NCI-H510A treated with DMSO at 0.1 percent for 48 hours (cell line): ENCODE measurements at regions not wholly inside any gene's neighbourhood (a gene's known extent, or its start where the extent isn't known, plus 50 kb on each side); places are given as distances from the start of the nearest gene placed in this dataset.
A peak's percentile ranks its signal among the peaks of the same experiment; 100 is the strongest.

ENCODE experiments used
- DNase-seq: peaks from one replicate; lab custom pipeline; 2025; lab: John Stamatoyannopoulos, UW

DNA sequence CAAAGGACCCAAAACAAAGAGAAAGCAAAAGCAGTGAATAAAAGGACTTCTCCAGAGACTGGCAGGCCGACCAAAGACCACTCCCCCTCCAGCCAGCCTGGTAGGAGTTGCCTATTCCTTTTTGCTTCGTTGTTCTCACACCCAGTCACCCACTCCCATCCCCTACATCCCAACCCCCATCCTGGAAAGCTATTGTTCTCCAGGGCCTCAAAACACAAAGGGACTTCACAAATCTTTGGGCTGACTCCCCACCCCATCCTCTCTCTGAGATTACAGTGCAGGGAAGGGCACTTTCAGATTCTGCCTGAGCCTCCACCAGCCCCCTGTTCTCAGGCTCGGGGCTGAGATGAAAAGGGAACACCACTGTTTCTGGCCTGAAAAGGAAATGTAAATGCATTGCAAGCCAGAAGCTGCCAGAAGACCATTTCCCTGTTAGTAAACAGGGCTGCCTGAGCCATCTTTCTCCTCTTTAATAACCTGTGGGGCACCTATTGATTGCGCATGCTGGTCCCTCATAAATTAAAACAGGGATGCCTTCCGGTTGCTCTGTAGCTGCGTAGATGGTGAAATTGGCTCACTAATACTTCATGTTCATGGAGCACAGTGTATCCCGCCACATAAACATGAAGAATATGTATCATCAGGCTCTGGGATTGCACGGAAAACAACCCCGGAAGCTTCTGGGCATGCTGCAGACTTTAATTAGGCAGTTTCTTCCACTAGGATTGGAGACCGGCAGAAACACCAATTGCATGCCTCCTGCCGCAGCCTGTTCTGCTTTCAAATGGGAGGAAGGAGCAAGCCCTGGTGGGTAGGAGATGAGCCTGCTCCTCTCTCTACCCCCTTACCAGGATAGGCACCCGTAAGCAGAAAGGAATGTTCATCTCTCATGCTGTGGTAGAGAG, 130.3 kb upstream of the FUT8 start:
- DNase-seq, result no peak

DNA sequence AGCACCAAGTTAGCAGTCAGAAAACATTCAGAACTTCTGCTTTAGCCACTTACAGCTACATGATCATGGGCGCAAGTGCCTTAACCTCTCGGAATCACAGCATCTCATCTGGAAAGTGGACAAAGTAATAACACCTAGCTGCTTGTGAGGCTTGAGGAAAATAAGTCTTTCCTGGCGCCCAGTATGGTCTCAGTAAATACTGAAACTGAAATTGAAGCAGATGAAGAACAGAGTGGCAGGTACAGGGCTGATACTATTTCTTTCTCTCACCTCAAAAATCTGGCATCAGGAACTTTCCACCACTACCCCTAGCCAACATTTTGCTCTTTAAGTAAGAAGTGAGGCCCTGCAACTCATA, 129.7 kb upstream of the FUT8 start:
- DNase-seq, result no peak

DNA sequence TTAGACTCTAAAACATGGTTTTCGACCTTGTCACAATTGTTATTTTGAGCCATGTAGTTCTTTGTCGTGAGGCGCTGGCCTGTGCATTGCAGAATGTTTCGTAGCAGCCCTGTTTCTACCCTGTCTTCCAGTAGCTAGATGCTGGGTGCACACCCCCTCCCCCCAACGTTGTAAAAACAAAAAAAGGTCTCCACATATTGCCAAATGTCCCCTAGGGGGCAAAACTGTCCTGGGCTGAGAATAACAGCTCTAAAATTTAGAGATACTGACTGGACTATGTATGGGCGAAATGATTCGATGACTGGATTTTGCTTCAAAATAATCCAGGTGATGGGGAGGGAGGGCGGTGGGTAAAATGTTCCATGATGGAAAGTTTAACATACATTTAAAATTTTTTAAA, 126.1 kb upstream of the FUT8 start:
- no peak for DNase-seq

DNA sequence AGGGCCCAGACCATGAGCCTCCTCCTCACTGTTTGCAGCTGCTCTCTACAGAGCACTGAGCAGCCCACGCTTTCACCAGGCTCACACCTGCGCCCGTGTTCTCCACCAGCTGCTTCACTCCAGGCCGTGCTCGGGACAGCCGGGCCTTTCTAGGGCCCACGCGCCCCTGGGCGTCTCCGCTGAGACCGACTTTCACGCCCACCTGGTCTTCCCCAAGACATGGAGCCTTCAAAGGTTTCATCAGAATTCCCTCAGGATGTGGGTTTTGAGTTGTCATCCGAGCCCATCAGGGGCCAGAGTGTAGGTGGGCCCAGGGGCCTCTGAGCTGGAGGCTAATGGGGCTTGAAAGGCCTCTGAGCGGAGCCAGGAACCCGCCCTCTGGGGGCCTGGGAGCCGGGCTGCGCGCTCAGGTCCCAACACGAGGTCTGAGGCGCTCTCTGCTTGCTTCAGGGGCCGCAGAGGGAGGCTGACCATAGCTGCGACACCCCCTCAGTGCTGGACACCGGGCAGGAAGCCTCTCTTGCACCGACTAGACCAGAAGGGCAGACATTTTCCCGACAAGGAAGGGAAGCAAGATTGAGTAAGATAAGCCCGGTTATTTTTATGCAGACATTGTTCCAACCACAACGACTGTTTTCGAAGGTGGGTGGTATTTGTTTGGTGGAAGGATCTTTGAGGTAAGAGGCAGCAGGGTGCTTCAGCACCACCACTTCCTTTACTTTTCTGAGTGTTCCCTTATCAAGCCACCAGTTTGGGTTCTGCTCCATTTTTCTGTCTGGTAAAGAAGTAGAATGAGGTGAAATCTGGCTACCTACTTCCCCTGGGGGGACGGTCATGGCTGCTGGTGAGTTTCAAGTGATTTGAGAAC, 125.0 kb upstream of the FUT8 start:
- DNase-seq, result no peak

DNA sequence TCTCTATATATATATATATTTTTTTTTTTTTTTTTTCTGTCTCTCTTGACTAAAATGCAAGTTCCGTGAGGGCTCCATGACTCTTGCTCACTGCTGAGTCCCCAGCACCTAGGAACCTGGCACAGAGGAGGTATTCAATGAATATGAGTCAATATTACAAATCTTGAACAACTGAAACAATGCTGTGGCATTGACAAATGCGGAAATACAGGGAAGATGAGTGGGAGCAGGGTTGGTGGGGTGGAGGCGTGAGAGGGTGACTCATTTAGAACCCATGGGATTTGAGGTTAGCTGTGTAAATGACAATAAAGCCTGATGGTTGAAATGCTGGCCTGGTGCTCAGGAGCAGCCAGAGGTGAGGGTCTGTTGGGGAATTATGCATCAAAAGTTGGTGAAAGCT, 121.7 kb upstream of the FUT8 start:
- DNase-seq, result no peak

DNA sequence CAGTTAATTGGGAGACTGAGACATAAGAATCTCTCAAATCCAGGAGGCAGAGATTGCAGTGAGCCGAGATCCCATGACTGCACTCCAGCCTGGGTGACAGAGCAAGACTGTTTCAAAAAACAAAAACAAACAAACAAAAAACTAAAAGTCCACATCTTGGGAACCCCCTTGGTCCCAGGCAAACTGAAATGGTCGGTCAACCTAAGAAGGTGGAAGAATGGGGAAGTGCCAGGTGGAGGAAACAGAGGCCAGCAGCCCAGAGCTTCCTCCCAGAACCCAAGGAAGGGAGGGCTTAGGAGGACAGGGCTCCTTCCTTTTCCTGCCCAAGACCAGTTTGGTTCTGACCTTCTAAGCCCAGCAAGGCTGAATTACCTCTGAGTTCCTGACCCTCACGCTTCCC, 121.0 kb upstream of the FUT8 start:
- no peak for DNase-seq

DNA sequence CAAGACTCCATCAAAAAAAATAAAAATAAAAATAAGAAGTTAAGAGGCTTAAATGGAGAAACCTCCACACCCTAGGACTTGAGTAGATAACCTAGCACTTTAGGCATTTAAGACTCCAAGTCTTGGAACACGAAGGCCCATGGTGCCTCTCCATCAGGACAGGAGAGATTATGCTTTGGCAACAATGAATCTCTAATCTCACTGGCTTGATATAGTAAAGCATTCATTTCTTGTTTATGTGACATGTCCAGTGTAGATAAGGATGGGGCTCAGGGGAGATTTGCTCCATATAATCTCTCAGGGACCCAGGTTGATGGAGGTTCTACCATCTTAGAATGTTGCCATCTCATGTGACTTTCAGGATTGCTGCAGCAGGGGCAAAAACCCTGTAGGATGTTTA, 117.7 kb upstream of the FUT8 start:
- no peak for DNase-seq

DNA sequence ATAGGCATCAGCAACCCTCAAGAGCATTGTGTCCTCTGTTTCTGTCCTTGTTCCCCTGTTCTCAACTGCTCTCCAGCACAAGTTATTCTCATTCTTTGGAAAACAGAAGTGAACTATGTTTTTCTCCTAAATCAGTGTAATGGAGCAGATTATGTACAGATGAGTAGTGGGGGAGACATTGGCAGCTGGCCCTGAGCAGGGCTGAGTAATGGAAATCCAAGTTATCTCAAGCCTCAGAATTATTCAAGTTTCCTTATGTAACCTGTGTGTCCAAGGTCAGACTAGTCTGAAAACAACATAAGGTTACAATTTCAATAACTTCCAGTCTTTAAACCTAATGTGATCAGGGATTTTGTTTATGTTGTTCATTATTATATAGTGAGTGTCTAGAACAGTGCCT, 116.1 kb upstream of the FUT8 start:
- DNase-seq, result no peak

DNA sequence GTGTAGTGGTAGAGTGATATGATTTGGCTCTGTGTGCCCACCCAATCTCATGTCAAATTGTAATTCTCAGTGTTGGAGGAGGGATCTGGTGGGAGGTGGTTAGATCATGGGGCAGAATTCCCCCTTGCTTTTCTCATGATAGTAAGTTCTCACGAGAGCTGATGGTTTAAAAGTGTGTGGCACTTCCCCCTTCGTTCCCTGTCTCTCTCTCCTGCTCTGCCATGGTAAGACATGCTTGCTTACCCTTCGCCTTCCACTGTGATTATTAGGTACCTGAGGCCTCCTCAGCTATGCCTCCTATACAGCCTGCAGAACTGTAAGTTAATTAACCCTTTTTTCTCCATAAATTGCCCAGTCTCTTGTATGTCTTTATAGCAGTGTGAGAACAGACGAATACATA, 115.7 kb upstream of the FUT8 start:
- DNase-seq, result no peak

DNA sequence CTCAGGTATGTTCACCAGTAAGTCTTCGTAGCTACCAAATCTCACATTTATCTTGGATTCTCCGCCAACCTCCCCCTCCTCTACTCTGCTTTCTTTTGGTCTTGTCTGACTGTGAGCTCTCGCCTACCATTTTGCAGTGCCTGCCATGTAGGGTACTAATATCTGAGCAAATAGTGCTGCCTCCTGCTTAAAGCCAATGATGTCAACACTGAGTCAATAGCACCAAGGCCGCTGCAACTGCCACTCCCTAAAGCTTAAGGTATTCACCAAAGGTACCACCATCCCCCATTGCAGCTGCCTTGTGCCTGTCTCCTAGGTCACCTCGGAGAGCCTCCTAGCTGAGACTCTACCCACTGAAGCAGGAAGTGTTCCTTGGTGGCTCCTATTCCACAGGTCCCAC, 114.8 kb upstream of the FUT8 start:
- DNase-seq, result peak; percentile 84

DNA sequence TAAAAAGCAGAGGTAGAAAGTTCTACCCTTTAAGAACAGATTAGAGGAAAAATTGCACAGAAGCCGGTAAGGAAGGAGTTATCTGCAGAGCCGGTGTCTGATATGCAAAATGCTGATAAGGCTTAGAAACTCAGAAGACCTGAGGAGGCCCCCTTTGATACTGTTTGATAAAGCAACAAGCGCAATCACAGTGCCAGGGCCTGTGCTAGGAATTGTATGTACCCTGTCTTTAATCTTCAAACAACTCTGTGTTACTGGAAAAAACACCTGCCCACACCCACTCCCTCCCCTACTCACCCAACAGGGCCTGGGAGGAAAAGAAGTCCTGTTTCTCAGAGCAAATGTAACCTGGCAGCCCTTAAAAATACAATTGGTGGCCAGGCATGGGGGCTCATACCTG, 112.7 kb upstream of the FUT8 start:
- no peak for DNase-seq

DNA sequence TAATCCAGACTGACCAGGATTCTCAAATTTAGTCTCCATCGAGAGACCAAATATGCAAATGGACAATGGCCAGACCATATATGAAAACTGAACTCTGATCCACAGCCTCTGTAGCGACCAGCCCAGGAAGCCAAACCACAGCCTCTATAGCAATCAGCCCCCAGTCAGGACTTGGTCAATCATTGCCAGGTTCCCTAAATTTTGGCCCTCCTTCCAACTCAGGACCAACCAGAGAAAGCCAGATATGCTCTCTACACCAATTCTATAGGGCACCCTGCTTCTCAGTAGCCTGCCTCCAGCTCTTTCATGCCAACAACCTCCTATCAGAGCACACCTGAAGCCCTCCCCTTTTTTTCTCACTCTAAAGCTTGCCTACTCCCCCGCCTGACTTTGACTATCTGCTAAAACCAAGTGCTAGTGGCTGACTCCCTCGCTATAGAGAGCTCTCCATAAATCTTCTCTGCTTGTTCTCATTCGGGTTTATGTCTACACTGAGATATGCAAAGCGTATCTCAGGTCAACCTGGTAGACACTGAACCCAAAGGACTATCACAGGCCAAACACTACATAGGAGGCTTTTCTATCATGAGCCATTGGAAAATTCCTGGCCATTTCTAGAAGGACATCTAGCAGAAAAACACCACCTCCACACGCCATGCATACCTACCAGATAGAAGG, 110.5 kb upstream of the FUT8 start:
- peak; percentile 35 for DNase-seq

DNA sequence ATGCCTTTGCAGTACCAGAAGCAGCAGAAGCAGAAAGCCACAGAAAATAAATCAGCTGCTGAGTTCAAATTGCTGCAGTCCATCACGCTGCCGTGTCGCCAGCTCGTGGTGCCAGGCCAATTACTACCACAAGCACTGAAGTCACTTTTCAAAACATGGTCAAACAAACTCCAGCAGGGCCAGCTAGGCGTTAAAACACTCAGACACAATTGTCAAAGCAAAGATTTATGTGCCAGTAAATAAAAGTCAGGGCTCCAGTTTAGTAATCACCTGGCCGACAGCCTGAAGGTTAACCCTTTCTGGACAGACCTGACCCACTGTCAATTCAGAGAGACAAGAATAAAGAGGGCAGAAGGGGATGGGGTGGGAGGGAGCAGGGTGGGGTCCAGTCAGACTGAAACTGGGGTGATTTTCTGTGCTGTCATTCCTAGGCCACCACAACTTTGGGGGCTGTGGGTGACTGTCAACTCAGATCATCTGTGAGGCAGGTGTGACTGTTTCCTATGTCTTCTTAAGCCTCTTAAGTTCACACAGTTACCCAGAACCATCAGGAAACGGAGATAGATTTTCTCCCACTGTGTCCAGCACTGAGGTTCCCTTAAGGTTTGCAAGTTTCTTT, 109.8 kb upstream of the FUT8 start:
- peak; percentile 93 for DNase-seq

DNA sequence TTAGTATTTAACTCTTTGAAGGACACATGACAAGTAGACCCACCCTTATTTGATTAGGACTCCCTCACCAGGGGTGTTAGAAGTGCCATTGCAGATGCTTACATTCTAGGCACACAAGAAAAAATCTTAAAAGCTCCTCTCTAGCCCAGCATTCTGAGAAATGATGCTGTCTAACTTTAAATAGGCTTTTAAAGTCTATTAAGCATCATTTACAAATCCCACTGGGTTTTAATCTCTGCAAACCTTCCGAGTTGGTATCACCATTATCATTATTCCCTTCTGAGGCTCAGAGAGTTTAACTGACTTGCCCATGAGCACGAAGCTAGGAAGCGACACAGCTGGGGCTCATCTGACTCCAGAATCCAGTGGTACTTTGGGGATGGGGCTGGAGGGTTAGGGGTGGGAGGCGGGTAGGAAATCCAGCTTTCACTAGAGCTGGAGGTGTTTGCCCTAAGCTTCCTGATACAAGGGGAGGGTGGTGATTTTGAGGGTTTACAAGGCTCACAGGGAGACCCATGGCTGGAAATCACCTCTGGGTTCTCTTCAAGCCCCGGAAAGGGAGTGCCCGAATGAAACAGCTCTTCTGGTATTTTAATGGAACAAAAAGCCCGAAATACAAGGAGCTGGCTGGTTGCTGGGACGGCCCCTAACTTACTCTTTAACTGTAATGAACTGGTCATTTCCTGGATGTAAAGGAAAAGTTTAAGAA, 109.2 kb upstream of the FUT8 start:
- no peak for DNase-seq

DNA sequence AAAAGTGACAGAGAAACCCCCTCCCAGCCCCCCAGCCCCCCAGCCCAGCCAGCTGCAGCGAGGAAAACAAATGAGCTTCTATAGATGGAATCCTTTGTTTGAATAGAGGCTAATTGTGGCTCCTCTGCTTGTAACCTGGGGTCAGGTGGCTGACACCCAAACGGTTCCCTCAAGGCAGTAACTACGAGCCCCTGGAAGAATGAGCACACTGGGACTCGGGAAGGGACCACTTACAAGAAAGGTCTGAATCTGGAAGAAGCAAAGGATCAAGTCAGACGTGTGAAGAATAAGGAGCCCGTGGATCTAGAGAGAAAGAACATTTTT, 108.7 kb upstream of the FUT8 start:
- DNase-seq, result peak; percentile 23

DNA sequence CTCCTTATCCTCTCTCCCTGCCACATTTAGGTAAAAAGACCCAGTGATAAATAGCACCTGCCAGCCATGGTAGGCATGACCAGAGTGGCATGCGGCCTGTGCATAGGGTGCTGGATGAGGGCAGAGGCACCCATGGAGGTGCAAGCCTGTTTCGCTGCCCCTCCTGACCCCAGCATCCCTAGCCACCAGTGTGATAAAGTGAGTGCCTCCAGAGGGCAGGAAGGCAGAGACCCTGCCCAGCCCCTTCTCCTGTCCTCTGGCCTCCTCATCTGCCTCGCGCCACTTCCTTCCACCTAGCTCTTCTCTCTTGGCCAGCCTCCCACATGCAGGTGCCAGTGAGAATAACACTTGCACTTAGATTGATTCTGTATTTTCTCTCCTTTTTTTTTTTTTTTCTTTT, 108.3 kb upstream of the FUT8 start:
- DNase-seq, result no peak

DNA sequence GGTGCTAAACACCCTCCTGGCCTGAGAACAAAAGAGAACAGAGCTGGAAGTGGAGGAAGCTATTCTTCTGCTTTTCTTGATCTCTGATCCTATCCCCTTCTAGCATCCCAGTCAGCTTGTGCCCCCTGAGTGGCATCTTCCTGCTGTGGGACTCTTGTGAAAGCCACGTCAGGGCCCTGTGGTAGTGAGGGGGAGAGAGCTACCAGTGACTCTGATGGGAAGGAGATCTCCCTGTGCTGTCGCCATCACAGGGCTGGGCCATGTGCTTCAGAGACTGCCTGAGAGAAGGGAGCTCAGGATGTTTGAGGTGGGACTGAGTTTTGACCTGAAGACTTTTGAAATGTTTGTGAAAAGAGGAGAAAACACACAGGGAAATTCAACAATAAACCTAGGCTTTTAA, 107.6 kb upstream of the FUT8 start:
- no peak for DNase-seq

DNA sequence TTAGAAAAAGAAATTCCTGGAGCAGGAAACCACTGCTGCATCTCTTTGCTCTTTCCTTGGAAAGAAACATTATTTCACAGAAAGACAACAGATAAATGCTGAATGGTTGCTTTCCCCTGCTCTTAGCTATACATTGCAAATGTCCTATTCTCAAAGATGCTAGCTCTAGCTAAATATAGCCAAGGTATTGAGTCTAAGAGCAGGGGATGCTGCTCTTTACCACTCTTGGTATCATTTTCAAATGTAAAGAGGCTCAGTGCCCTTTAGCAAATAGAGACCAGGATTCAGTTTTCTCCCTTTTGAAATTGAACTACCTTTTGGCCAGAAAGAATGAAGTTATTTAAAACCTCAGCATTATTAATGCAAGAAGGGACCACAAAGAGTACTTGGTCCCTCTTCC, 104.0 kb upstream of the FUT8 start:
- no peak for DNase-seq

DNA sequence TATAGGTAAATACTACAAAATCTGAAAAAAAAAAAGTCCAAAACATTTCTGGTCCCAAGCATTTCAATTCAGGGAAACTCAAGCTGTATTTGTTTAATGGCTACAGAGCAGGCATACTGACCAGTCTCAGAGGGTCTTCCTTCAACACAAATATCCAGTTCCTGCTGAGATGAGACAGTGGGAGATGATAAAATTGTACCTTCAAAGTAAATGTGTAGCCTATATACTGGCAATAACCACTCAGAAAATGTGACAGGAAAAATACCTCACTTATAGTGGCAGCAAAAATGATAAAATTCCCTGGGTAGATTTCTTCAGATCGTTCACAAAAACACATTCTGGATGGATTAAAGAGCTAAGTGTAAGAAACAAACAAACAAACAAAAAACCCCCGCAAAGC, 102.0 kb upstream of the FUT8 start:
- no peak for DNase-seq

DNA sequence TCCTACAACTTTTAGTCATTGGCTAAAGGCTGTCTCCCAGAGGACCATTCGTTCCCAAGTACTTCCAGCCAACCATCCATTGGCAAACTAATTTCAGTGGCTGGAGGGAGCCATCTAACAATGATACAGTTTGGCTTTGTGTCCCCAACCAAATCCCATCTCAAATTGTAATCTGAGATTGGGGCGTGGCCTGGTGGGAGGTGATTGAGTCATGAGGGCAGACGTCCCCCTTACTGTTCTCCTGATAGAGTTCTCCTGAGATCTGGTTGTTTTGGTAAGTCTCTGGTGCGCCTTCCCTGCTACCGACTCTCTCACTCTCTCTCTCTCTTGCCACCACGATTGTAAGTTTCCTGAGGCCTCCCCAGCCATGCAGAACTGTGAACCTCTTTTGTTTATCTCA, 99.7 kb upstream of the FUT8 start:
- DNase-seq, result no peak

DNA sequence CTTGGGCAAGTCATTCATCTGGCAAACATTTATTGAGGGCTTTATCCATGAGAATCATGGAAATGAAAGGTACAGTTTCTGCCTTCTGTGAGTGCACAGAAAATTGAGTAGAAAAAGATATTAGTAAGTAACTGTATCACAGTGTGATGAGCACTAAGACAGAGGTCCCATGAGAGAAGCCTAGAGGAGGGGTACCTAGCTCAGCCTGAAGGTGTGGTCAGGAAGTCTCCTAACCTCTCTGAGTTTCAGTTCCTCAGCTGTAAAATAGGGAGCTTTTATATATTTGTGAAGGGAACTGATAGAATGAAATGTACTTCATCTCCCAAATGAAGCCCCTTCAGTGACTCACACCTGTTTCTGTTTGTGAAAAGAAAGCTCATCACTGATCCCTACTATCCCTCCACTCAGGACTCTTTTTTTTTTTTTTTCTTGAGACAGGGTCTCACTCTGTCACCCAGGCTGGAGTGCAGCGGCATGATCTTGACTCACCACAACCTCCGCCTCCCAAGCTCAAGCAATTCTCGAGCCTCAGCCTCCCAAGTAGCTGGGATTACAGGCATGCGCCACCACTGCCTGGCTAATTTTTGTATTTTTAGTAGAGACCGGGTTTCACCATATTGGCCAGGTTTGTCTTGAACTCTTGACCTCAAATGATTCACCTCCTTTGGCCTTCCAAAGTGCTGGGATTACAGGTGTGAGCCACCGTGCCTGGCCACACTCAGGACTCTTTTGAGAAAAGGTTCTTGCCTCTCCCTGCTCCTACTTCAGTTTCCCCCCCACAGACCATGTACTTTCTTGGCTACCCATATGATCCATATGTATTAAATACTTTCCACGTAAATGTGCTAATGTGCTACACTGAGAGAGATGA, 93.7 kb upstream of the FUT8 start:
- DNase-seq, result no peak
